22Rv1 (cell line): ENCODE measurements at regions not wholly inside any gene's neighbourhood (a gene's known extent, or its start where the extent isn't known, plus 50 kb on each side); places are given as distances from the start of the nearest gene placed in this dataset.

Source experiments
- ZFX ChIP-seq: fragments of 450-650 bp; IDR thresholded peaks from 2 replicates; pipeline ENCODE4 v1.6.1; 2017; ENCODE audit warnings: antibody characterized with exemption, borderline replicate concordance
- TF ChIP-seq, protein P1 (sequence below): fragments of 450-650 bp; IDR thresholded peaks from 2 replicates; pipeline ENCODE4 v1.5.1; 2017; ENCODE audit warnings: mild to moderate bottlenecking

DNA sequence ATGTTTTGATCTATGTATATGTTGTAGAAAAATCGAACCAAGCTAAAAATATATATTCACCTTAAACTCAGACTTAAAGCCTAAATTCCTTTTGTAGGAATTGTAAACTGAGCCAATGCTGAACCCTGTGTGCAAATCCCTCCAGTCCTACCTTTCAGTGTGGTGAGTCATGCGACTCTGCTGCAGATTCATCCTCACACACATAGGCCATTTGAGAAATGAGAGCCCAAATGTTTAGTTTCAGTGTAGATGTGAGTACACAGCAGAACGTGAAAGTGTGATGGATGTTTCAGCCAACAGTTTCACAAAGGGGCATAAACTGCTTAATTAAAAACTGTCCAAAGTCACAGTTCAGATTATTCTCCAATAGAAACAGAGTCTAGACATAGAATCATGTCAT is 193.2 kb downstream of the CDH19 start:
- TF ChIP-seq, protein P1, sequence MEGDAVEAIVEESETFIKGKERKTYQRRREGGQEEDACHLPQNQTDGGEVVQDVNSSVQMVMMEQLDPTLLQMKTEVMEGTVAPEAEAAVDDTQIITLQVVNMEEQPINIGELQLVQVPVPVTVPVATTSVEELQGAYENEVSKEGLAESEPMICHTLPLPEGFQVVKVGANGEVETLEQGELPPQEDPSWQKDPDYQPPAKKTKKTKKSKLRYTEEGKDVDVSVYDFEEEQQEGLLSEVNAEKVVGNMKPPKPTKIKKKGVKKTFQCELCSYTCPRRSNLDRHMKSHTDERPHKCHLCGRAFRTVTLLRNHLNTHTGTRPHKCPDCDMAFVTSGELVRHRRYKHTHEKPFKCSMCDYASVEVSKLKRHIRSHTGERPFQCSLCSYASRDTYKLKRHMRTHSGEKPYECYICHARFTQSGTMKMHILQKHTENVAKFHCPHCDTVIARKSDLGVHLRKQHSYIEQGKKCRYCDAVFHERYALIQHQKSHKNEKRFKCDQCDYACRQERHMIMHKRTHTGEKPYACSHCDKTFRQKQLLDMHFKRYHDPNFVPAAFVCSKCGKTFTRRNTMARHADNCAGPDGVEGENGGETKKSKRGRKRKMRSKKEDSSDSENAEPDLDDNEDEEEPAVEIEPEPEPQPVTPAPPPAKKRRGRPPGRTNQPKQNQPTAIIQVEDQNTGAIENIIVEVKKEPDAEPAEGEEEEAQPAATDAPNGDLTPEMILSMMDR, result no peak
- no peak for TF ChIP-seq ZFX
